ENCODE measurements at regions not wholly inside any gene's neighbourhood (a gene's known extent, or its start where the extent isn't known, plus 50 kb on each side); places are given as distances from the start of the nearest gene placed in this dataset.

GRCh38 chr4:97216046-97216445 is 927.2 kb downstream of the STPG2 start (continued):
- TF ChIP-seq, protein P1, sequence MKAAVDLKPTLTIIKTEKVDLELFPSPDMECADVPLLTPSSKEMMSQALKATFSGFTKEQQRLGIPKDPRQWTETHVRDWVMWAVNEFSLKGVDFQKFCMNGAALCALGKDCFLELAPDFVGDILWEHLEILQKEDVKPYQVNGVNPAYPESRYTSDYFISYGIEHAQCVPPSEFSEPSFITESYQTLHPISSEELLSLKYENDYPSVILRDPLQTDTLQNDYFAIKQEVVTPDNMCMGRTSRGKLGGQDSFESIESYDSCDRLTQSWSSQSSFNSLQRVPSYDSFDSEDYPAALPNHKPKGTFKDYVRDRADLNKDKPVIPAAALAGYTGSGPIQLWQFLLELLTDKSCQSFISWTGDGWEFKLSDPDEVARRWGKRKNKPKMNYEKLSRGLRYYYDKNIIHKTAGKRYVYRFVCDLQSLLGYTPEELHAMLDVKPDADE (IDR thresholded peaks at IDR 0.05): no peak
- TF ChIP-seq CREB1 (CRISPR knock-in tag; IDR thresholded peaks at IDR 0.05; ENCODE audit: low read depth) (no peak), EZH2 (IDR thresholded peaks at IDR 0.05; ENCODE audit: low read depth, unreplicated experiment) (no peak), ZNF331 (CRISPR knock-in tag; IDR thresholded peaks at IDR 0.05; ENCODE audit: low read depth) (no peak), NANOG (IDR thresholded peaks at IDR 0.05; ENCODE audit: borderline replicate concordance) (no peak), STAT1 (IDR thresholded peaks at IDR 0.05; ENCODE audit: unreplicated experiment) (no peak)

DNA sequence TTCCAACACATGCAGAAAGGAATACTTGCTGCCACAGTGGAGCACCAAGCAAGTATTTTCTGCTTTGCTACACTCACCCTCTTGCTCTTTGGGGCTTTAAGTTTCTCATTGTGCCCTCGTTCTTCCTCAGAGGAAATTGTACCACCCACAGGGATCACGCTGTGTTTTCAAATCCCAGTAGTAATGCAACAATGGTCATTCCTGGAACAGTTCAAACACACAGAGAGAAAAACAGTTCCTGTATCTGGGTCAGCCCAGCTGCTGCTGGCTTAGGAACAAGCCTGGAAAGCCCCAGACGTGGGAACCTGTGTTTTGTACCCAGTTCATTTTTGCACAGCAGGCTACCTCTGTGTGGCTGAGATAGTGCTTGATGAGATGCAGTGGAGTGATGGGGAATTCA is 907.8 kb downstream of the STPG2 start:
- Histone ChIP-seq H4K20me1 (replicated peaks; ENCODE audit: insufficient read depth) (no peaks in the 10 kb centered on the region), H3K27ac (ENCODE audit: low read depth) (no peak overlapping the region), H3K9me2 (ENCODE audit: insufficient read depth) (no peaks in the 10 kb centered on the region), H3K4me2 (0 out of 2 replicates have a peak overlapping the region, but pooled peaks have one; percentile 13), H3F3A (replicated peaks; ENCODE audit: low read depth) (no peaks in the 10 kb centered on the region), H3K79me2 (replicated peaks; ENCODE audit: insufficient read depth) (no peaks in the 10 kb centered on the region), H3K4me1 (ENCODE audit: insufficient read depth) (no peaks in the 10 kb centered on the region), H3K27me3 (ENCODE audit: insufficient read depth) (no peaks in the 10 kb centered on the region), H3K36me3 (ENCODE audit: insufficient read depth) (no peaks in the 10 kb centered on the region), H2AFZ (peak overlapping the region; percentile 60; the same call in 1 of the 2 replicates), H3K4me3 (no peak overlapping the region)
- Mint-ChIP-seq H3K4me3 (no peak overlapping the region), H3K9me3 (no peaks in the 10 kb centered on the region), H3K36me3 (ENCODE audit: low read depth) (no peaks in the 10 kb centered on the region), H3K27me3 (ENCODE audit: insufficient read depth, low read depth, poor library complexity) (no peaks in the 10 kb centered on the region), H3K4me1 (peaks cover 8% of the 10 kb centered on the region; the same call in 2 of the 3 replicates), H3K27ac (peak overlapping the region; percentile 20; the same call in 1 of the 2 replicates)
- ATAC-seq (peak; percentile 93), DNase-seq (ENCODE audit: low spot score) (peak; percentile 12)
- no peak for TF ChIP-seq ZNF462 (CRISPR knock-in tag; IDR thresholded peaks at IDR 0.05)
- no peak for TF ChIP-seq EZH2phosphoT487 (IDR thresholded peaks at IDR 0.05; ENCODE audit: unreplicated experiment)
- TF ChIP-seq CTCF (conservative IDR thresholded peaks at IDR 0.05; ENCODE audit: low read depth in 2 of 2): no peak
- TF ChIP-seq ZNF114 (CRISPR knock-in tag; IDR thresholded peaks at IDR 0.05): no peak
- no peak for TF ChIP-seq STAT1 (IDR thresholded peaks at IDR 0.05; ENCODE audit: unreplicated experiment)
- TF ChIP-seq CREB1 (CRISPR knock-in tag; IDR thresholded peaks at IDR 0.05; ENCODE audit: low read depth): no peak
- TF ChIP-seq ZNF331 (CRISPR knock-in tag; IDR thresholded peaks at IDR 0.05; ENCODE audit: low read depth): no peak
- TF ChIP-seq NANOG (IDR thresholded peaks at IDR 0.05; ENCODE audit: borderline replicate concordance): no peak
- TF ChIP-seq JUNB (IDR thresholded peaks at IDR 0.05; ENCODE audit: unreplicated experiment): no peak
- no peak for TF ChIP-seq EZH2 (IDR thresholded peaks at IDR 0.05; ENCODE audit: low read depth, unreplicated experiment)
- no peak for TF ChIP-seq POLR2AphosphoS5 (IDR thresholded peaks at IDR 0.05; ENCODE audit: low read depth)
- no peak for TF ChIP-seq REST (IDR thresholded peaks at IDR 0.05; ENCODE audit: unreplicated experiment)

Data from GM23338 (cell line).